Activated CD4-positive, alpha-beta T cell treated with anti-CD3 and anti-CD28 coated beads, Interleukin-2, Interleukin-4, amounts not matched to agents 100 ng/mL and 50 ng/mL, durations not matched to agents 16 hours and 8 hours (primary cell): ENCODE measurements at regions not wholly inside any gene's neighbourhood (a gene's known extent, or its start where the extent isn't known, plus 50 kb on each side); places are given as distances from the start of the nearest gene placed in this dataset.

Source experiments
- DNase-seq: peaks from one replicate; pipeline ENCODE4 v3.0.0-alpha.2; 2020; ENCODE audit warnings: low spot score

DNA sequence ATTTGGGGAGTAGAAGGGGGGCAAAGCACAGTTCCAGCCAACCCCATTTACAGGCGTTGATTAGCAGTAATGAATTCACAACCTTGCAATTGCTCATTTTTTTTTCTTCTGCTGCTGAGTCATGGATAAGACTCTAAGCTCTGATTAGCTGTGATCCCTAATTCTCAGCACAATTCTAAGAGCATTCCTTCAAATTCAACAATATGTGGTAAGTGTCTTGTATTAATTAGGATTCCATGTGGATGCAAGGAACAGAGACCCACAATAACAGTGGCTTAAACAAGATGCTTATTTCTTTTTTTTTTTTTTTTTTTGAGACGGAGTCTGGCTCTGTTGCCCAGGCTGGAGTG, 133.4 kb downstream of the PALM2AKAP2 start:
- DNase-seq, result no peak

DNA sequence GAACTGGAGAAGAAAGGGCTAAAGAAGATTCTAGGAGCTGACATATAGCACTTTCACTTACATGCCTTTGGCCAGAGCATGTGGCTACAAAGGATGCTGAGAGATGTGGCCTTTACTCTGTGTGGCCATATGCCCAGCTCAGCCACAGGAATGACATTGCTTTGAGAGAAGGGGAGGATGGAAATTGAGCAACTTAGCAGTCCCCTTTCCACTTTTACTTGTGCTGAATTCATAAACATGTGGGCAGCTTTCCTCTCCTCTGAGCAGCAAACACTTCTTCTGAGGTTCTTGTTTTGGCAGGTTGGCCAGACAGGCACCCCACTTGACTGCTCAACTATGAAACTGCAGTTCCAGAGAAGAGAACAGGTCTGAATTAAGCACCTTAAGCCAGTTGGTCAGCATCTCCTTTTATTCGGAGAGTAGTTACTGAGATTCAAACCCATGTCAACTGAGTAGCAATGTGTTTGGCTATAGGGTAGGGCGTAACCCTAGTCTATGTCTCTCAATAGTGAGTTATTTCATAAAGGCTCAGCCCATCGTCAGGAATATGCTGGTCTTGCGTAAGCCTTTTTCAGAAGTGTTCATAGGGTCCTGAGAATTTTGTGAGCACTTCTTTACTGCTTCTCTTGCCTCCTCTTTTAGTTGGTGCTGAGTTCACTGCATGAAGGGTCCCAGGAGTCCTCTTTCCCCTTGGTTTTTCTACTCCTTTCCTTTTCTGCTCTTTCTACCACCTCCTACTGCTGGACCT, 134.5 kb downstream of the PALM2AKAP2 start:
- no peak for DNase-seq

GRCh38 chr9:109916316-109916715, 136.3 kb downstream of the PALM2AKAP2 start:
- no peak for DNase-seq

GRCh38 chr9:109918339-109919163, 138.6 kb downstream of the PALM2AKAP2 start:
- DNase-seq, result peak; percentile 82

DNA sequence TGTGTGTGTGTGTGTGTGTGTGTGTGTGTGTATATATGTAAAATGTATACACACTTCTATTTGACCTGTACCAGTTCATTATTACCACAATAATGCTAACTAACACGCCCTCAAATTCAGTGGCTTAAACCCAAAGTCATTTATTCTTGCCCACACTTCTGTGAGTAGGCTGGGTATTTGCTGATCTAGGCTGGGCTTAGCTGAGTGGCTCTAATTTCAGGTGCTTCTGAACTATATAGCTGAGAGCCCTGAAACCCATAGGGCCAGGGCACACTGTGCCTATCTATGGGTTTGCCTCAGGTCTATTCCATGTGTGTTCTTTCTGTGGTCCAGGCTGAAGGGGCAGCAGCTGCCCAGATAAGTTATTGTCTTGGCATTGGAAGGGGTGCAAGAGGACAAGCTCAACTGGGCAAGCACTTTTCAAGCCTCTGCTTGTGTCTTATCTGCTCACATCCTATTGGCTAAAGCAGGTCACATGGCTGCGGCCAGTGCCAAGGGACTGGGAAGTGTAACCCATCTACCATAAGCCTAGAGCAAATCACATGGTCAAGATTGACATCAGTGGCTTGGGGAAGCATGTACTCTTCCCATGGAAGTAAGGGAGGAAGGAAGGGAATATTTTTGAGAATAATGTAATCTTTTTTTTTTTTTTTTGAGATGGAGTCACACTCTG, 139.9 kb downstream of the PALM2AKAP2 start:
- no peak for DNase-seq

GRCh38 chr9:109922617-109923470, 142.8 kb downstream of the PALM2AKAP2 start:
- DNase-seq, result no peak

- no peak for DNase-seq
These were observed 143.4 kb downstream of the PALM2AKAP2 start for GRCh38 chr9:109923471-109923760.

GRCh38 chr9:109923806-109924205, 143.8 kb downstream of the PALM2AKAP2 start:
- no peak for DNase-seq

DNA sequence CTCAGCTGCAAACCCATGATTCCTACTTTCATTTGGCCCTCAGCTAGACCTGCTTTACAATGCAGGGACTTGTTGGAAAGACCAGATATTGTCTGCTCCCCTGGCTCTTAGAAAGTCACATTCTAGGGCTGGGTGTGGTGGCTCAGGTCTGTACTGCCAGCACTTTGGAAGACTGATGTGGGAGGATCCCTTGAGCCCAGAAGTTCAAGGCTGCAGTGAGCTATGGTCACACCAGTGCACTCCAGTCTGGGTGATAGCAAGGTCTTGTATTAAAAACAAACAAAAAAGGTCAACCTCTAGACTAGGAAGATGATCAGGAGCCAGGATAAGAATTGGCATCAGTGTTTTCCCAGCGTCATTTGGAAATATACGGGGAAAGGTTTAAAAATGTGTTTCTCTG, 145.8 kb downstream of the PALM2AKAP2 start:
- no peak for DNase-seq

GRCh38 chr9:109926421-109926869, 146.4 kb downstream of the PALM2AKAP2 start:
- DNase-seq, result no peak

- no peak for DNase-seq
These were observed 151.6 kb downstream of the PALM2AKAP2 start for GRCh38 chr9:109931623-109932022.

GRCh38 chr9:109934136-109934856, 154.3 kb downstream of the PALM2AKAP2 start:
- peak; percentile 56 for DNase-seq

- peak; percentile 15 for DNase-seq
These were observed 154.8 kb downstream of the PALM2AKAP2 start for GRCh38 chr9:109934857-109935215.

- peak; percentile 28 for DNase-seq
These were observed 155.5 kb downstream of the PALM2AKAP2 start for GRCh38 chr9:109935406-109936087.

- DNase-seq, result no peak
These were observed 158.0 kb downstream of the PALM2AKAP2 start for GRCh38 chr9:109937861-109938453.

- no peak for DNase-seq
These were observed 159.8 kb downstream of the PALM2AKAP2 start for GRCh38 chr9:109939698-109940342.

GRCh38 chr9:109940561-109940960, 160.6 kb downstream of the PALM2AKAP2 start:
- no peak for DNase-seq

- no peak for DNase-seq
These were observed 161.8 kb downstream of the PALM2AKAP2 start for GRCh38 chr9:109941771-109942170.

- DNase-seq, result no peak
These were observed 165.6 kb downstream of the PALM2AKAP2 start for GRCh38 chr9:109945573-109945972.

DNA sequence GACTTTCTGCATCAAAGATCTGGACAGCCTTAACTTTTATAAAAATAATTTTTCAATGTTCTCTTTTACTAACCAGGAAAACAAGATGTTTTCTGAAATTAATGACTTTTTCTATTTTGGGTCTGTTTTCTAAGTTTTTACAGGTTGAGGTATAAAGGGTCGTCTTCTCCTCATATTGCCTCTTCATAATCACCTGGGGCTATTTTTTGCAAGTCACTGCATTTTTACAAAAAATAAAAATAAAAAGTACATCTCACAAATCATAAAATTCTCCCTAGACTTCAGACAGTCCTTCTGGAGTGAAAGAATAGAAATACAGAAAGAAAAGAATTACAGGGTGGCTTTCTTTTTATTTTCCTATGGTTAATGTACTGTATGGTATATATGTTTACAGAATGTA, 168.5 kb downstream of the PALM2AKAP2 start:
- no peak for DNase-seq
